HCT116 (cell line): ENCODE measurements at regions not wholly inside any gene's neighbourhood (a gene's known extent, or its start where the extent isn't known, plus 50 kb on each side); places are given as distances from the start of the nearest gene placed in this dataset.

Experiments
- ATAC-seq: fragments of 200-7000 bp; cut with Tn5 transposase; 2 replicates; pipeline ENCODE4 v1.9.1; 2020; ENCODE audit warnings: mild to moderate bottlenecking, moderate library complexity
- BruUV-seq: library from RNA; stranded (reverse); fragments of 400-500 nt; replicated peaks from 2 replicates; lab custom pipeline; 2021; lab: Mats Ljungman, UMichigan
- CTCF ChIA-PET: fragments of 300-600 bp; sonication (Branson Sonifier 250); formaldehyde crosslinking; loops from one replicate; lab custom pipeline; 2021; ENCODE audit warnings: antibody characterized with exemption; lab: Charles Lee
- POLR2A ChIA-PET: fragments of 300-600, 350-600 bp; sonication (Branson Sonifier 250); formaldehyde crosslinking; loops from one replicate; lab custom pipeline; 2021; ENCODE audit warnings: antibody characterized with exemption; lab: Charles Lee
- RAD21 ChIA-PET, 2 experiments: fragments of 300-600 bp; sonication (Branson Sonifier 250); formaldehyde crosslinking; loops; one replicate each; lab custom pipeline; 2023; ENCODE audit warnings: low total read pairs in 2 of 2; ENCODE audit not compliant: uncharacterized antibody in 2 of 2, unreplicated experiment in 2 of 2, low non-redundant PET in 1 of 2; lab: Charles Lee
- DNase-seq: peaks from one replicate; pipeline ENCODE4 v3.0.0-alpha.2; 2010; ENCODE audit warnings: low read depth, low spot score
- H2AFZ ChIP-seq: fragments of 200-600 bp; shearing (Covaris generic), sonication (generic); 2 replicates; pipeline ENCODE4 v1.6.1; 2017; ENCODE audit warnings: low read depth, mixed run types, mixed read lengths, antibody characterized with exemption, low read length; ENCODE audit not compliant: poor library complexity, severe bottlenecking
- H3K27ac ChIP-seq: 2 replicates; pipeline ENCODE4 v1.5.1; 2012; ENCODE audit warnings: low read depth, low read length
- H3K27me3 ChIP-seq: fragments of 200-600 bp; sonication (generic); 2 replicates; pipeline ENCODE4 v1.6.1; 2016; ENCODE audit warnings: mixed run types, low read length, mixed read lengths; ENCODE audit not compliant: insufficient read depth
- H3K36me3 ChIP-seq, 2 experiments: fragments of 200-500 bp in 1 of 2; fragments of 200-600 bp in 1 of 2; sonication (Bioruptor generic) in 1 of 2; sonication (generic) in 1 of 2; 2 replicates each; pipeline versions ENCODE4 v1.5.1 to v1.6.1; 2014 to 2016; ENCODE audit warnings: low read length in 2 of 2, inconsistent platforms in 1 of 2, mixed read lengths in 1 of 2, mixed run types in 1 of 2; ENCODE audit not compliant: insufficient read depth in 2 of 2, control insufficient read depth in 1 of 2
- H3K4me1 ChIP-seq, 2 experiments: fragments of 200-600 bp in 1 of 2; sonication (generic) in 1 of 2; 2 replicates each; pipeline versions ENCODE4 v1.5.1 to v1.6.1; 2012 to 2017; ENCODE audit warnings: low read length in 2 of 2, inconsistent platforms in 1 of 2, mild to moderate bottlenecking in 1 of 2, mixed read lengths in 1 of 2, mixed run types in 1 of 2, moderate library complexity in 1 of 2; ENCODE audit not compliant: insufficient read depth in 2 of 2, control insufficient read depth in 1 of 2
- H3K4me2 ChIP-seq: fragments of 200-600 bp; sonication (generic); 2 replicates; pipeline ENCODE4 v1.6.1; 2017; ENCODE audit warnings: mixed run types, low read length, mixed read lengths
- H3K4me3 ChIP-seq, 2 experiments: fragments of 200-600 bp in 1 of 2; sonication (generic) in 1 of 2; replicated peaks in 1 of 2; 2 replicates each; pipeline ENCODE4 v1.5.1; 2011 to 2016; ENCODE audit warnings: low read length in 2 of 2, control low read depth in 1 of 2, low read depth in 1 of 2, mild to moderate bottlenecking in 1 of 2, mixed read lengths in 1 of 2, mixed run types in 1 of 2
- H3K79me2 ChIP-seq: fragments of 200-600 bp; sonication (generic); 2 replicates; pipeline ENCODE4 v1.6.1; 2017; ENCODE audit warnings: mild to moderate bottlenecking, mixed run types, low read length, moderate library complexity, mixed read lengths; ENCODE audit not compliant: insufficient read depth
- H3K9ac ChIP-seq: fragments of 200-600 bp; sonication (generic); 2 replicates; pipeline ENCODE4 v1.6.1; 2016; ENCODE audit warnings: low read length, mixed read lengths
- H3K9me2 ChIP-seq: fragments of 200-600 bp; sonication (generic), shearing (Covaris generic); 2 replicates; pipeline ENCODE4 v1.6.1; 2017; ENCODE audit warnings: mixed run types, mild to moderate bottlenecking, moderate library complexity; ENCODE audit not compliant: insufficient read depth
- H3K9me3 ChIP-seq, 2 experiments: fragments of 200-500 bp in 1 of 2; fragments of 200-600 bp in 1 of 2; sonication (Bioruptor generic) in 1 of 2; sonication (generic) in 1 of 2; 2 replicates each; pipeline ENCODE4 v1.6.1; 2014 to 2017; ENCODE audit warnings: low read length in 2 of 2, mixed read lengths in 2 of 2, inconsistent platforms in 1 of 2, low read depth in 1 of 2, mild to moderate bottlenecking in 1 of 2, mixed run types in 1 of 2, moderate library complexity in 1 of 2; ENCODE audit not compliant: control insufficient read depth in 1 of 2, insufficient read depth in 1 of 2
- H4K20me1 ChIP-seq: fragments of 200-600 bp; sonication (generic), shearing (Covaris generic); 2 replicates; pipeline ENCODE4 v1.6.1; 2017; ENCODE audit warnings: mixed run types, mild to moderate bottlenecking, moderate library complexity; ENCODE audit not compliant: insufficient read depth
- EGR1 ChIP-seq: IDR thresholded peaks from 2 replicates; pipeline ENCODE4 v1.6.1; 2012; ENCODE audit warnings: low read depth
- ELF1 ChIP-seq: IDR thresholded peaks from 2 replicates; pipeline ENCODE4 v1.6.1; 2012; ENCODE audit warnings: low read depth, borderline replicate concordance
- EZH2 ChIP-seq: fragments of 200-600 bp; sonication (generic); IDR thresholded peaks from 2 replicates; pipeline ENCODE4 v1.6.1; 2017; ENCODE audit warnings: antibody characterized with exemption, mixed run types
- EZH2phosphoT487 ChIP-seq: fragments of 200-600 bp; IDR thresholded peaks from 2 replicates; pipeline ENCODE4 v1.6.1; 2018; ENCODE audit warnings: antibody characterized with exemption, borderline replicate concordance
- POLR2A ChIP-seq: IDR thresholded peaks from 2 replicates; pipeline ENCODE4 v1.7.0; 2011; ENCODE audit warnings: borderline replicate concordance; ENCODE audit not compliant: insufficient read depth, insufficient read length; ENCODE audit errors: extremely low read depth
- POLR2AphosphoS5 ChIP-seq: IDR thresholded peaks from 2 replicates; pipeline ENCODE4 v1.6.1; 2011; ENCODE audit warnings: mild to moderate bottlenecking, low read depth, low read length, moderate library complexity
- RAD21 ChIP-seq: IDR thresholded peaks from 2 replicates; pipeline ENCODE4 v1.6.1; 2012; ENCODE audit warnings: low read depth, mild to moderate bottlenecking
- REST ChIP-seq: IDR thresholded peaks from 2 replicates; pipeline ENCODE4 v1.6.1; 2012; ENCODE audit warnings: low read depth
- SP1 ChIP-seq: IDR thresholded peaks from 2 replicates; pipeline ENCODE4 v1.6.1; 2012; ENCODE audit warnings: low read depth
- TCF7L2 ChIP-seq: IDR thresholded peaks from 2 replicates; pipeline ENCODE4 v1.7.0; 2011; ENCODE audit warnings: borderline replicate concordance, inconsistent platforms; ENCODE audit not compliant: insufficient read depth, insufficient read length; ENCODE audit errors: extremely low read depth
- intact Hi-C: fragments of 100-400 bp; cut with micrococcal nuclease; formaldehyde crosslinking; loops from 2 replicates; pipeline ENCODE4 v1.10.0; 2022

- TF ChIP-seq ELF1 (no peak), POLR2A (no peak), RAD21 (no peak), EZH2 (no peak), TCF7L2 (no peak), SP1 (no peak), EZH2phosphoT487 (no peak), POLR2AphosphoS5 (no peak), REST (no peak), EGR1 (no peak)
- ATAC-seq, result no peak
- ChIA-PET RAD21 (no interaction called here), POLR2A (no interaction called here), CTCF (no interaction called here)
- Histone ChIP-seq H3K9ac (no peak overlapping the region), H3K9me2 (no peaks in the 10 kb centered on the region), H3K4me3 (no peak overlapping the region), H3K27ac (no peak overlapping the region), H3K4me2 (no peak overlapping the region), H4K20me1 (no peaks in the 10 kb centered on the region), H3K36me3 (no peaks in the 10 kb centered on the region), H3K27me3 (no peaks in the 10 kb centered on the region), H3K9me3 (peaks cover 0 to 14% of the 10 kb centered on the region in 2 experiments; a peak in 2 of 4 replicates), H3K4me1 (no peaks in the 10 kb centered on the region), H3K79me2 (no peaks in the 10 kb centered on the region), H2AFZ (no peak overlapping the region)
- no TSS peak for BruUV-seq
- no peak for DNase-seq
- intact Hi-C loops, result no loop called here
These were observed 1319.8 kb downstream of the TMEM121 start for GRCh38 chr14:106846218-106846617.
